Esophagus squamous epithelium (tissue), 4 donors: ENCODE measurements at regions not wholly inside any gene's neighbourhood (a gene's known extent, or its start where the extent isn't known, plus 50 kb on each side); places are given as distances from the start of the nearest gene placed in this dataset.

Experiments used
- CTCF ChIP-seq, 6 experiments: fragments of 450-650 bp in 4 of 6; fragments of 200-600 bp in 2 of 6; sonication (generic) in 2 of 6; IDR thresholded peaks; one replicate each; pipeline ENCODE4 v1.5.1; 2016 to 2019; ENCODE audit warnings: antibody characterized with exemption in 6 of 6, mild to moderate bottlenecking in 4 of 6, moderate library complexity in 4 of 6
- POLR2A ChIP-seq, 4 donors: fragments of 450-650 bp; IDR thresholded peaks; one replicate each; pipeline ENCODE4 v1.6.1; 2017; ENCODE audit warnings: antibody characterized with exemption in 4 of 4, mild to moderate bottlenecking in 4 of 4, moderate library complexity in 3 of 4

DNA sequence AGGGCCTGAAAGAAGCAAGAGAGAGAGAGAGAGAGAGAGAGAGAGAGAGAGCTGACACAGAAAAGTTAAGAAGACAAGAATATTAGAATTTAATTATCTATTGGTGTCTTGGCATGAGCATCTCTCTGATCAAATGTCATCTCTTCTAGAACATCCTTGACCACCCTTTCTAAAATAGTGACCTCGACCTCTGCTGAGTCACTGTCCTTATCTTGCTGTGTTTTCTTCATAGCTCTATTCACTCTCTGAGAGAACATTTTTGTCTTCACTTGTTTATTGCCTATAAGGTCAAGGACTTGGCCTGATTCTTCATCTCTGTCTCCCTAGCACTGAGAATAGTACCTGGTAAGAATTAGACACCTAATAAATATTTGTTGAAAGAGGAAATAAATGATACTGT lies 383.8 kb upstream of the RPS23 start:
- TF ChIP-seq CTCF (IDR thresholded peaks at IDR 0.05) (no peak), POLR2A (IDR thresholded peaks at IDR 0.05) (no peak)
